ENCODE measurements at regions not wholly inside any gene's neighbourhood (a gene's known extent, or its start where the extent isn't known, plus 50 kb on each side); places are given as distances from the start of the nearest gene placed in this dataset.

DNA sequence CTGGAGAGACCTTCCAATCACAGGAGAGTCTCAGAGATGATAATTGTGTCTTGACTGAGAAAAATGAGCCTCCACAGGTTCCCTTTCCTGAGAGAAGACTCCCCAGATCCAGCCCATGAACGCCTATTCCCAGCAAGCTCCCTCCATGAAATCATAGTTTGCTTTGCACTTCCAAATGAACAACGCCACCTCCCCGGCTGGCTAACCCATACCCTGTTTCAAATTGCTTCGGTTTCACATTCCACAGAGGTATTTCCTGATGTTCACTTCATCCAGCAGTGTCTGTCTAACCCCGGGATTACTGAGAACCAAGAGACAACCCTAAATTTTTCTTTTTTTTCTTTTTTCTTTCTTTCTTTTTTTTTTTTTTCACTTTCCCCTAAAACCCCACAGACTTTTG is 124.1 kb upstream of the RFLNA start:
- peaks cover 1% of the 10 kb centered on the region for H3K27me3 Mint-ChIP-seq
- intact Hi-C loops (cut with micrococcal nuclease) = no loop called here
- H3K9me3 Mint-ChIP-seq = no peaks in the 10 kb centered on the region
- no peaks in the 10 kb centered on the region for H3K4me1 Mint-ChIP-seq
- no peak for DNase-seq
- no peak overlapping the region for H3K4me3 Mint-ChIP-seq
- H3K36me3 Mint-ChIP-seq (ENCODE audit: low read depth) = no peaks in the 10 kb centered on the region
- H3K27ac Mint-ChIP-seq = no peak overlapping the region

DNA sequence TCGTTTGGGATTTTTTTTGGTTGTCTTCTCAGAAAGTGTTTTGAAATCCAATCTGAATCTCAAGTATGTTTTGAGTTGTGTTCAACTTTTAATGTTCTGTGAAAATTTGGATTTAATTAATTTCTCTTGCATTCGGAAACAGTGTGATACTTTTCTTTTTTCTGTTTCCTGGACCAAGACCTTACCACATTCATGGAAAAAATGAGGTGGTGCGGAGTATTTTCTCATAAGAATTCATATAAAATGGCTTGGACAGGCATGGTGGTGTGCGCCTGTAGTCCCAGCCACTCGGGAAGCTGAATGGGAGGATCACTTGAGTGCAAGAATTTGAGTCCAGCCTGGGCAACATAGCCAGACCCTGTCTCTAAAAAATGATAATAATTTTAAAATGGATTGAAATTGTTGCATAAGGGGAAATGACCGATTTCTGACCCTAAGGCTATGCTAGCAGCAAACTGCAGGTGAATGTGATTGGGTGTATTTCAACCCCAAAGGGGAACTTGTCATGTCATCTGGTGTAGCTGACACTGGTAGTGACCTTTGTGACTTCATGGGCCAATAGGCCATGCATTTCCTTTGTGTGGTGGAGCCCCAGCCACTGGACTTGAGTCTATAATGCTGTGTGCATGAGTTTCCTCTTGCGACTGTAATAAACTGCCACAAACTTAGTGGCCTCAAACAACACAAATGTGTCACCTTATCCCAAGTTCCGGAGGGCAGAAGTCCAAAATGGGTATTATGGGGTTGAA is 123.5 kb upstream of the RFLNA start:
- intact Hi-C loops (cut with micrococcal nuclease) = no loop called here
- no peaks in the 10 kb centered on the region for H3K4me1 Mint-ChIP-seq
- peaks cover 1% of the 10 kb centered on the region for H3K27me3 Mint-ChIP-seq
- no peak overlapping the region for H3K4me3 Mint-ChIP-seq
- no peak overlapping the region for H3K27ac Mint-ChIP-seq
- no peak for DNase-seq
- H3K9me3 Mint-ChIP-seq = no peaks in the 10 kb centered on the region
- H3K36me3 Mint-ChIP-seq (ENCODE audit: low read depth) = no peaks in the 10 kb centered on the region

DNA sequence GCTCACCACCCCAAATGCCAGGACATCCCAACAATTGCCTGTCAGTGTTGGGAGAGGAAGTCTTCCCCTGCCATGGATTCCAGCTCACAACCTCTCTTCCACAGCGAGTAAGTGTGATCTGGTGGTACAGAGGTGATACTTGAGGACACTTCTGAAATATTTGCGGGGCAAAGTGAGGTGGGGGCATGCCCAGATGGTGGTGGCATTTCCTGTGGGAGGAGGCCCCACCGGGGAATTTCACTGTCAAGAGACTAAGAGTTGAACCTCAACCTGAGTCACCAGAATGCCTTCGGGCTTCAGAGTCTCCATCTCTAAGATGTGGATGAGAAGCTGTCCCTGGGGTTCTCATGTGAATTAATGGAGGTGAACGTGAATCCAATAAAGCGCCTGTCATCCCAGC is 122.3 kb upstream of the RFLNA start:
- H3K4me1 Mint-ChIP-seq = no peaks in the 10 kb centered on the region
- intact Hi-C loops (cut with micrococcal nuclease) = no loop called here

DNA sequence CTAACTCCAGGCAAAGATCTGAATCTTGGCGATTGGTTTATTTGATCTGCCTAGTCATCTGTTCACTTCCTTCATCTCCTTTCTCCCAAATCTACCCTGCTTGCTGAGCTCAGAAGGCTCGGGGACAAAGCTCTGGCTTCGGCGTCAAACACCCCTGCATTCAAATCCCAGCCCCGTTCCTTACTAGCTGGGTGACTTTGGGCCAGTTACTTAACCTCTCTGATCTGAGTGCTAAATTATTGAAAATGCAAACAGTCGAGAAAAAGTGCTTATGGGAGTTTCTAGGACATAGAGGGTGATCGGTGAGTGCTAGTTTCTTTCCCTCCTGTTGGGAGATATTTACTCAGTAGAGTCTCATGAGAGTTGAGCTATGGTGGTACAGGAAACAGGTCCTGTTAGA is 121.2 kb upstream of the RFLNA start:
- intact Hi-C loops (cut with micrococcal nuclease) = no loop called here
- peaks cover 1% of the 10 kb centered on the region for H3K27me3 Mint-ChIP-seq
- DNase-seq = no peak
- no peaks in the 10 kb centered on the region for H3K36me3 Mint-ChIP-seq (ENCODE audit: low read depth)
- no peaks in the 10 kb centered on the region for H3K4me1 Mint-ChIP-seq
- no peak overlapping the region for H3K4me3 Mint-ChIP-seq
- H3K9me3 Mint-ChIP-seq = no peaks in the 10 kb centered on the region
- H3K27ac Mint-ChIP-seq = no peak overlapping the region

More for the DNA sequence above, 122.3 kb upstream of the RFLNA start:
- DNase-seq = no peak
- no peak overlapping the region for H3K4me3 Mint-ChIP-seq
- H3K36me3 Mint-ChIP-seq (ENCODE audit: low read depth) = no peaks in the 10 kb centered on the region
- no peaks in the 10 kb centered on the region for H3K9me3 Mint-ChIP-seq
- H3K27me3 Mint-ChIP-seq = peaks cover 1% of the 10 kb centered on the region
- no peak overlapping the region for H3K27ac Mint-ChIP-seq

DNA sequence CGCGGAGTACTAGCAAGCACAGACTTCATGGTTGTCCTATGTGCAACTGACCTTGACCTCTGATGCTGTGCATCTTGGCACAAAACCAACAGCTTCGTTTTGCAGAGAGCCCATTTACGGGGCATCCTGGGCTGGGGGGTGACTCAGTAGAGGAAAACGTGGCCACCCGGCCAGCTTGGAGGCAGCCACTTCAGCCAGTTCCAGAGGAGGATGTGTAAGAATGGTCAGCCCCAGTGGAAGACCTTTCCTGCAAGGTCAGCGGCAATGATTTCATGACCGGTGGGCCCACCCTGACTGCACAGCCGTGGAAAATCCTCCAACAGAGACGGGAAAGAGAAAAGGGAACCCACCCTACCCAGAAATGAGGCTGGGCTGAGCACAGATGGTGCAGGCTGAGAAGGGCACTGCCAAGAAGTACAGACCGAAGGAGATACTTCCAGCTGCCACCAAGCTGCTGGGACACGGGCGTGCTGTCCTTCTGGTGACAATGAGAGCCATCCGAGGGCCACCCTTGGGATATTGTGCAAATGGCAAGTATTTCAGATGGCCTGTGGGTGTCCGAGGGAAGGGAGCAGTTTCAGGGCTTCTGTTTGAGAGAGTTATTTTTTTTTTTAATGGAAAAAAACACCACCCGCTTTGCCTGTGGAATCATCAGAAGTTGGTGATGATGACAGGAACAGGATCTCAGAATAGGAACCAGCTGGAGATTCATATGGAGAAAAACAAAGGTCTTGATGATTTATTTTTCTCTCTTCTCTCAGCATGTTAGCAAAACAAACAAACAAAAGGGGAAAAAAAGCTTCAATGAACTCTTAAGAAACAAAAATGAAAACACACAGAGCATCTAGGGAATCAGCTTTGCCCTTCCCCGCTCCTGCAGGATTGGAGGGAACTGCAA is 120.2 kb upstream of the RFLNA start:
- Mint-ChIP-seq H3K4me1 (no peaks in the 10 kb centered on the region), H3K9me3 (no peaks in the 10 kb centered on the region), H3K27me3 (peaks cover 1% of the 10 kb centered on the region), H3K27ac (no peak overlapping the region), H3K4me3 (no peak overlapping the region), H3K36me3 (ENCODE audit: low read depth) (no peaks in the 10 kb centered on the region)
- DNase-seq = no peak
- intact Hi-C loops (cut with micrococcal nuclease) = no loop called here

DNA sequence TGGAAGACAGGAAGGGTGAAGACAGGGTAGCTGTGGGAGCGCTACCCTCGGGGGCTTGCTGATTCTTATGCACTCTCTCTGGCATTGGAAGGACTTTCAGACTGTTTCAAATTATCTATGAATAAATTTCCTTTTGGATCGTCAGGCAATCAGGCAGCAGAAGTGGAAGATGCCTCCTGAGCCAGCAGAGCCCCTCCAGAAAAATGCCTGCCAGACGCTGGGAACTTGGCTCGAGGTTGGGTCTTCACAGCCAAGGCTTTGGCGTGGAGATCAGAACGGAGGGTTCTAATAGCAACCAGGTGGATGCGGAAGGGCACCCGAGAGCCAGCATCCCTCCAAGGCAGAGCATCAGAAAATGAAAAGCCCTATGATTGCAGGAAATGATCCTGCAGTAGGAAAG is 119.2 kb upstream of the RFLNA start:
- no peaks in the 10 kb centered on the region for H3K27me3 Mint-ChIP-seq
- intact Hi-C loops (cut with micrococcal nuclease) = no loop called here
- H3K4me1 Mint-ChIP-seq = no peaks in the 10 kb centered on the region
- no peak overlapping the region for H3K27ac Mint-ChIP-seq
- H3K36me3 Mint-ChIP-seq (ENCODE audit: low read depth) = no peaks in the 10 kb centered on the region
- H3K9me3 Mint-ChIP-seq = no peaks in the 10 kb centered on the region
- no peak for DNase-seq
- no peak overlapping the region for H3K4me3 Mint-ChIP-seq

DNA sequence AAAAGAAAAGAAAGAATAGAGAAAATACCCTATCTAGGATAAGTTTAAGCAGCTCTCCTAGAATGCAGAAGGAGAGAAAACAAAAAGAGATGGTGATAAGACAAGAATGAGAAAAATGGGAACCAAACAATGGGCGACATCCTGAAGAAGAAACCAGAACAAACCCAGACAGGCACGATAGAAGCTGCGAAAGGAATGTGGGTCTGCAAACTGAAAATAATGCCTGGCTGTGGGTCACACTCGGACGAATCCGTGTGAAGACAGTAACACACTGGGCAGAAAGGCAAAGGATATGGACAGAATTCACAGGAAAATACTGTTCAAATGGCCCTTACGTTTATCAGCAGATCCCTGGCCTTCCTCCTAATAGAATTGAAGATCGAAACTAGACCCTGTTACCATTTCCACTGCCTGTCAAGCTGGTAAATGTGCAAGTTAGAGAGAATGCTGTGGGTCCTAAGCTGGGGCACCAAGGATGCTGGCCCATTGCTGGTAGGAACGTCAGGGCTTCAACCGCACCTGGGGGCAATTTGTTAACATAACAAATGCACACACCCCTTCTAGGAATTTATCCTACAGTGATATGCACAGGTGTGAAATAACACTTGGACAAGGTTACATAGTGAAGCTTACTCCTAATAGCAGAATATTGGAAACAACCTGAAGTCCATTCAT is 117.5 kb upstream of the RFLNA start:
- Mint-ChIP-seq H3K36me3 (ENCODE audit: low read depth) (no peaks in the 10 kb centered on the region), H3K4me3 (no peak overlapping the region), H3K4me1 (no peaks in the 10 kb centered on the region), H3K27ac (no peak overlapping the region), H3K9me3 (no peaks in the 10 kb centered on the region), H3K27me3 (no peaks in the 10 kb centered on the region)
- intact Hi-C loops (cut with micrococcal nuclease) = no loop called here
- no peak for DNase-seq

DNA sequence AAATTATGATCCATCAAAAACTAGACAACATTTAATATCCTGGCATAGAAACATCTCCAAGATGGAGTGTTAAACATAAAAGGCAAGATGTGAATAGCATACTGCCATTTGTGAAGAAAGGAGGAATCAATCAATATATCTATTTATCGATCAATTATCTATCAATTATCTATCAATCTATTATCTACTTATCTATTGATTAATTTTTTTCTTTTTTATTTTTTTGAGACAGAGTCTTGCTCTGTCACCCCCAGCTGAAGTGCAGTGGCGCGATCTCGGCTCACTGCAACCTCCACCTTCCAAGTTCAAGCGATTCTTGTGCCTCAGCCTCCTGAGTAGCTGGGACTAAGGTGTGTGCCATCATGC is 117.0 kb upstream of the RFLNA start:
- Mint-ChIP-seq H3K9me3 (no peaks in the 10 kb centered on the region), H3K36me3 (ENCODE audit: low read depth) (no peaks in the 10 kb centered on the region), H3K4me1 (peaks cover 1% of the 10 kb centered on the region), H3K27ac (no peak overlapping the region), H3K4me3 (no peak overlapping the region), H3K27me3 (no peaks in the 10 kb centered on the region)
- no peak for DNase-seq
- intact Hi-C loops (cut with micrococcal nuclease) = no loop called here

DNA sequence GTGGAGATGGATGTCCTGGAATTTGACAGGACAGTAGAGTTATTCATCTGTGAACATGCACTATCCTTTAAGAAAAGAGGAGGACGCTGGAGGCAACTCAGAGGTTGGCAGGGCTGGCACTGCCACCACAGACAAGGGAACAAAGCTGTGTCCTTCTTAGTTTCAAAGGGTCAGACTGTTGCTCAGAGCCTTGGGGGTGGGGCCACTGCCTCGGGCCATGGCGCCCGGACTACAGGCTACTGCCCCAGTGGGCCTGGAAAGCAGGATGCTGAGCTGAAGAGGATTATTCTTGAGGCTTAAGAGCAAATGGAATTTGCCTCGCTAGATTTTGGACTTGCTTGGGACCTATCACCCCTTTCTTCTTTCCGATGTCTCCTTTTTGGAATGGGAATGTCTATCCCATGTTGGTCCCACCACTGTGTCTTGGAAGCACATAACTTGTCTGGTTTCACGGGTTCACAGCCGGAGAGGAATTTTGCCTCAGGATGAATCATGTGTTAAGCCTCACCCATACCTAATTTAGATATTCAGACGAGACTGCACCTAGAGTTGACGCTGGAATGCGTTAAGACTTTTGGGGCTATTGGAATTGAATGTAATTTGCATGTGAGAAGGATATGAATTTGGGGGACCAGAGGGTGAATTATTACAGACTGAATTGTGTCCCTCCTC is 114.8 kb upstream of the RFLNA start:
- Mint-ChIP-seq H3K9me3 (no peaks in the 10 kb centered on the region), H3K36me3 (ENCODE audit: low read depth) (no peaks in the 10 kb centered on the region), H3K27me3 (no peaks in the 10 kb centered on the region), H3K27ac (no peak overlapping the region), H3K4me1 (peaks cover 3% of the 10 kb centered on the region), H3K4me3 (no peak overlapping the region)
- intact Hi-C loops (cut with micrococcal nuclease) = no loop called here
- DNase-seq = no peak

DNA sequence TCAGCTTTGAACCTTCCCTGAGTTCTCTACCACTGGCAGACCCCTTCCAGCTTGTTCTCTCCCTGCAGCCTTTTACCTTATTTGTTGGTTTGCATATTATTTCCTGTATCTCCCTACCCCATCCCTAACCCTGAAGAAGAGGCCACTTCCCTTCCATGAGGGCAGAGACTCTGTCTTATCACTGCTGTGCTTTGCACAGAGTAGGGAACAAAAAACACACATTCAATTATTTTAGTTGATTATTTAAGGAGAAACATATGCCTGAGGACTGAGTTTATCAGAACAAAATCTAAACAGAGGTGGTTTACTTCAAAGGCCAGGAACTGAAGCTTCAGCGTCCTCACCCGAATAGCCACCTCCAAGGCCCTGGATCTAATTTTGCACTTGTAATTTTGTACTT is 111.7 kb upstream of the RFLNA start:
- DNase-seq = no peak
- no peaks in the 10 kb centered on the region for H3K9me3 Mint-ChIP-seq
- no peaks in the 10 kb centered on the region for H3K27me3 Mint-ChIP-seq
- H3K4me3 Mint-ChIP-seq = no peak overlapping the region
- no peaks in the 10 kb centered on the region for H3K36me3 Mint-ChIP-seq (ENCODE audit: low read depth)
- H3K4me1 Mint-ChIP-seq = peaks cover 3% of the 10 kb centered on the region
- no peak overlapping the region for H3K27ac Mint-ChIP-seq
- intact Hi-C loops (cut with micrococcal nuclease) = no loop called here

DNA sequence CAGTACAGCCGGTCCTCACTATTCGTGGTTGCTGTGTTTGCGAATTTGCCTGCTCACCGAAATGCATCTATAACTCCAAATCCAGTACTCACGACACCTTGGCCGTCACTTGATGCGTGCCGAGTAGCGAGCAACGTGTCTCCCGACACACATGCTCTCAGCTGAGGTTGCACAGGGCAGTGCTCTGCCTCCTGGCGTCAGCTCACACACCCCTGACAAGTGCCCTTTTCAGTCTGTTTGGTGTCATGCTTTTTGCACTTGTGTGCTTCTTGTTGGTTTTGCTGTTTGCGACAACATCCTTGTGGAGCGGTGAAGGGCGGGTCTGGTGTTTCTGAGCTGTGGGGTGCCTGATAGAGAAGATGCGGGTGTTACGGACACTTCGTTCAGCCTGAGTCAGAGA is 110.4 kb upstream of the RFLNA start:
- Mint-ChIP-seq H3K9me3 (no peaks in the 10 kb centered on the region), H3K4me3 (no peak overlapping the region), H3K4me1 (peaks cover 3% of the 10 kb centered on the region), H3K27ac (no peak overlapping the region), H3K27me3 (no peaks in the 10 kb centered on the region), H3K36me3 (ENCODE audit: low read depth) (no peaks in the 10 kb centered on the region)
- intact Hi-C loops (cut with micrococcal nuclease) = no loop called here
- no peak for DNase-seq

DNA sequence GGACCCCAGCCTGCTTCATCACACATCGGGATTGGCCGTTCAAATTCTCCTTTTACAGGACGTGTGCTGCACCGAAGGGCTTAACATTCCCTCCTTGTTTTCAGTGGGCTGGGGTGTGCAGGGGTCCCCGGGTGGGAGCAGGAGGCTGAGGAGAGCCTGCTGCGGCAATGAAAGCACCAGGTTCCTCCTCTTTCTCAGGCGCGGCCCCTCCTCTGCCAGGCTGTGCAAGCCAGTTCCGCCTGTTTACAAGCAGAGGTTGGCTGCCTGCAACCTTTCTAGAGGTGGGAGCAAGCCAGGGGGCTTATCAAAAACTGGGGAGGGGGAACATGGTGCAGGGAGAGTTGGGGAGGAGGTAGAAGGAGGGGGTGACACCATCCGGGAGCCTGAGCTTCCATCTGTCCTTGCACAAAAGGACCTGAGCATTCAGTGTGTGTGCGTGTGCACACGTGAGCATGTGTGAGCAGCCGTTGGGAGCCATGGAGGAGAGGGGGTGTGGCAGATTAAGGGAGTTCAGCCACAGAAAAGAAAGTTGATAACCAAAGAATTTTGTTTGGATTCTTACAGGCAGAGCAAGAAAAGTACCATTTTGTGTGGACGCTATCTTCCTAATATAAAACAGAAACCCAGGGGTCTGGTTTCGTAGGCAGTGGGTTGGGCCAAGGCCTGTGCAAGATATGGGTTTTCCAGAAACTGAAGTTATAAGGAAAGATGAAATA is 108.8 kb upstream of the RFLNA start:
- Mint-ChIP-seq H3K27me3 (no peaks in the 10 kb centered on the region), H3K36me3 (ENCODE audit: low read depth) (no peaks in the 10 kb centered on the region), H3K27ac (no peak overlapping the region), H3K4me1 (peaks cover 8% of the 10 kb centered on the region), H3K9me3 (no peaks in the 10 kb centered on the region), H3K4me3 (no peak overlapping the region)
- intact Hi-C loops (cut with micrococcal nuclease) = no loop called here
- no peak for DNase-seq

DNA sequence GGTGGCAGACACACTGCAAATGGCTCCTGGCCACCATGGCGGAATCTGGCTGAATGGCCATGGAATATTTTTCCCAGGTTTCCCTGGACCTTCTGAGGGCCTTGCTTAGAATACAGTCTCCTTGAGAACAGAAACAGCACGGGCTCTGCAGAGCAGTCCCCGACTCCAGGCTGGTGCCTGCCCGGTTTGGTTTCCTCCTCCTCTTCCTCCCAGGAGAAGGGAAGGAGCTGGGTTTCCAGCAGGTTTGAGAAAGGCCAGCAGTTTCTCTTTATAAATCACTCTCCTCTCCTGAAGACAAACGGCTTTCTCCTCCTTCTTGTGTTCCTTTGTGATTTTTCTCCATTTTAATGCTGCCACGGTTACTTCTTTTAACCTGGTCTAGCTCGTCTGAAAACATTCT is 106.8 kb upstream of the RFLNA start:
- Mint-ChIP-seq H3K4me3 (no peak overlapping the region), H3K36me3 (ENCODE audit: low read depth) (no peaks in the 10 kb centered on the region), H3K4me1 (peaks cover 9% of the 10 kb centered on the region), H3K9me3 (peaks cover 3% of the 10 kb centered on the region), H3K27me3 (no peaks in the 10 kb centered on the region), H3K27ac (no peak overlapping the region)
- intact Hi-C loops (cut with micrococcal nuclease) = no loop called here
- no peak for DNase-seq

Data from activated CD4-positive, alpha-beta T cell treated with anti-CD3 and anti-CD28 coated beads, Interleukin-2, amount 10 ng/mL, durations not matched to agents 24 days and 14 days (primary cell).